HepG2 (cell line): ENCODE measurements at regions not wholly inside any gene's neighbourhood (a gene's known extent, or its start where the extent isn't known, plus 50 kb on each side); places are given as distances from the start of the nearest gene placed in this dataset.

Source experiments
- ATF7 ChIP-seq, 2 experiments: fragments of 450-650 bp in 1 of 2; sonication (generic) in 1 of 2; formaldehyde crosslinking in 1 of 2; IDR thresholded peaks; 2 replicates each; pipeline versions ENCODE4 v1.4.0 to v1.6.1; 2016 to 2020; ENCODE audit warnings: antibody characterized with exemption in 1 of 2, mild to moderate bottlenecking in 1 of 2, missing genetic modification reagents in 1 of 2
- KDM2A ChIP-seq: sonication (generic); formaldehyde crosslinking; IDR thresholded peaks from 2 replicates; pipeline ENCODE4 v1.4.0; 2020; ENCODE audit warnings: low read depth, missing genetic modification reagents, borderline replicate concordance
- MXI1 ChIP-seq: IDR thresholded peaks from 3 replicates; pipeline ENCODE4 v1.6.1; 2012; ENCODE audit warnings: low read depth, low read length, inconsistent platforms, borderline replicate concordance
- ZBTB1 ChIP-seq: sonication (generic); formaldehyde crosslinking; IDR thresholded peaks from 2 replicates; pipeline ENCODE4 v1.4.0; 2020; ENCODE audit warnings: missing genetic modification reagents, borderline replicate concordance
- ZNF318 ChIP-seq: sonication (generic); formaldehyde crosslinking; IDR thresholded peaks from 2 replicates; pipeline ENCODE4 v1.4.0; 2020; ENCODE audit warnings: mild to moderate bottlenecking, missing genetic modification reagents
- ZNF510 ChIP-seq: sonication (generic); formaldehyde crosslinking; IDR thresholded peaks from 2 replicates; pipeline ENCODE4 v1.4.0; 2020; ENCODE audit warnings: low read depth, mild to moderate bottlenecking, missing genetic modification reagents

GRCh38 chr20:61019322-61019721 lies 232.7 kb upstream of the CDH4 start (continued):
- TF ChIP-seq ATF7 (IDR thresholded peaks at IDR 0.05) (no peak), ATF7 (CRISPR knock-in tag; IDR thresholded peaks at IDR 0.05) (no peak), ZBTB1 (CRISPR knock-in tag) (no peak), KDM2A (no peak), ZNF510 (no peak), MXI1 (0 out of 3 replicates have a peak, but pooled peaks have one; percentile 10), ZNF318 (CRISPR knock-in tag) (no peak)
